ENCODE measurements at regions not wholly inside any gene's neighbourhood (a gene's known extent, or its start where the extent isn't known, plus 50 kb on each side); places are given as distances from the start of the nearest gene placed in this dataset.

DNA sequence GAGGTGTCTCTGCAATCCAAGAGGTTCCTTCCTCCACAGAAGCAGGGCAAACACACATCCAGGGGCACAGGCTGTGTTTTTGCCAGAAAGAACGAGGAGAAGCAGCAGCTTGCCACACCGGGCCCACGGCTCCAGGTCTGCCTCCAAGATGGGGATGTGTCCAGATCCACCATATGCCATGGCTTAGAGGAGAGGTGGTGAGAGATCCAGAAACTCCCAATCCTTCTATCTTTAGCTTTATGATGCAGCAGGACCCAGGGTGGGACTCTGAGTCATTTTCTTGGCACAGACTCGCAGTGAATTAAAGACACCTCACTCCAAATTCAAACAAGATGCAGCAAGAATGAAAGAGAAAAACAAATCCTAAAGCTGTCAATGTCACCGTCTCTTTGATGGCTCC, 481.4 kb upstream of the TMEM132C start:
- H3K27ac ChIP-seq (ENCODE audit: low read depth in 2 of 2, low read length in 2 of 2): no peak overlapping the region
- no peak for TF ChIP-seq CTCF (IDR thresholded peaks at IDR 0.05; ENCODE audit: borderline replicate concordance, extremely low read depth, insufficient read depth)

GRCh38 chr12:127785986-127786590, 480.9 kb upstream of the TMEM132C start:
- no peak overlapping the region for H3K27ac ChIP-seq (ENCODE audit: low read depth in 2 of 2, low read length in 2 of 2)
- DNase-seq: no peak
- no peak for TF ChIP-seq CTCF (IDR thresholded peaks at IDR 0.05; ENCODE audit: borderline replicate concordance, extremely low read depth, insufficient read depth)
- H3K36me3 ChIP-seq (ENCODE audit: control insufficient read depth in 2 of 3, insufficient read depth in 3 of 3, low read length in 3 of 3): no peaks in the 10 kb centered on the region
- no peaks in the 10 kb centered on the region for H3K27me3 ChIP-seq (ENCODE audit: control insufficient read depth, insufficient read depth, low read length)
- no peak overlapping the region for H3K9ac ChIP-seq (ENCODE audit: low read length in 3 of 3)
- no peak for FAIRE-seq
- H3K4me3 ChIP-seq (ENCODE audit: low read length in 3 of 3): no peak overlapping the region
- no peaks in the 10 kb centered on the region for H3K4me1 ChIP-seq (ENCODE audit: control insufficient read depth in 2 of 3, insufficient read depth in 2 of 3, low read depth in 1 of 3, low read length in 3 of 3)
- no peaks in the 10 kb centered on the region for H3K9me3 ChIP-seq (ENCODE audit: control insufficient read depth in 2 of 3, insufficient read depth in 1 of 3, low read length in 3 of 3)
- intact Hi-C loops (cut with DNase I): no loop called here

More for the DNA sequence above, 481.4 kb upstream of the TMEM132C start:
- intact Hi-C loops (cut with DNase I): no loop called here
- no peaks in the 10 kb centered on the region for H3K9me3 ChIP-seq (ENCODE audit: control insufficient read depth in 2 of 3, insufficient read depth in 1 of 3, low read length in 3 of 3)
- H3K4me1 ChIP-seq (ENCODE audit: control insufficient read depth in 2 of 3, insufficient read depth in 2 of 3, low read depth in 1 of 3, low read length in 3 of 3): no peaks in the 10 kb centered on the region
- DNase-seq: no peak
- no peak overlapping the region for H3K9ac ChIP-seq (ENCODE audit: low read length in 3 of 3)
- no peak overlapping the region for H3K4me3 ChIP-seq (ENCODE audit: low read length in 3 of 3)
- no peaks in the 10 kb centered on the region for H3K36me3 ChIP-seq (ENCODE audit: control insufficient read depth in 2 of 3, insufficient read depth in 3 of 3, low read length in 3 of 3)
- FAIRE-seq: no peak
- H3K27me3 ChIP-seq (ENCODE audit: control insufficient read depth, insufficient read depth, low read length): no peaks in the 10 kb centered on the region

DNA sequence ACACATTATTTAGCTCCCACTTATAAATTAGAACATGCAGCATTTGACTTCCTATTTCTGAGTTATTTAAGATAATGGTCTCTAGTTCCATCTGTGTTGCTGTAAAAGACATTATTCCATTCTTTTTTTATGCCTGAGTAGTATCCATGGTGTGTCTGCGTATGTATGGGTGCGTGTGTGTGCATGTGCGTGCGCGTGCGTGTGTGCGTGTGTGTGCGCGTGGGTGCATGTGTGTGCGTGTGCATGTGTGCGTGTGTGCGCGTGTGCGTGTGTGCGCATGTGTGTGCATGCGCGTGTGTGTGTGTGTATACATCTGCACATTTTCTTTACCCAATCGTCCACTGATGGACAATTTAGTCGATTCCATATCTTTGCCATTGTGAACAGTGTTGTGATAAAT, 479.4 kb upstream of the TMEM132C start:
- no peak for FAIRE-seq
- H3K9me3 ChIP-seq (ENCODE audit: control insufficient read depth in 2 of 3, insufficient read depth in 1 of 3, low read length in 3 of 3): no peaks in the 10 kb centered on the region
- DNase-seq: no peak
- H3K27me3 ChIP-seq (ENCODE audit: control insufficient read depth, insufficient read depth, low read length): no peaks in the 10 kb centered on the region
- intact Hi-C loops (cut with DNase I): no loop called here
- TF ChIP-seq CTCF (IDR thresholded peaks at IDR 0.05; ENCODE audit: borderline replicate concordance, extremely low read depth, insufficient read depth): no peak
- no peak overlapping the region for H3K4me3 ChIP-seq (ENCODE audit: low read length in 3 of 3)
- H3K36me3 ChIP-seq (ENCODE audit: control insufficient read depth in 2 of 3, insufficient read depth in 3 of 3, low read length in 3 of 3): no peaks in the 10 kb centered on the region
- no peaks in the 10 kb centered on the region for H3K4me1 ChIP-seq (ENCODE audit: control insufficient read depth in 2 of 3, insufficient read depth in 2 of 3, low read depth in 1 of 3, low read length in 3 of 3)
- no peak overlapping the region for H3K27ac ChIP-seq (ENCODE audit: low read depth in 2 of 2, low read length in 2 of 2)
- H3K9ac ChIP-seq (ENCODE audit: low read length in 3 of 3): no peak overlapping the region

DNA sequence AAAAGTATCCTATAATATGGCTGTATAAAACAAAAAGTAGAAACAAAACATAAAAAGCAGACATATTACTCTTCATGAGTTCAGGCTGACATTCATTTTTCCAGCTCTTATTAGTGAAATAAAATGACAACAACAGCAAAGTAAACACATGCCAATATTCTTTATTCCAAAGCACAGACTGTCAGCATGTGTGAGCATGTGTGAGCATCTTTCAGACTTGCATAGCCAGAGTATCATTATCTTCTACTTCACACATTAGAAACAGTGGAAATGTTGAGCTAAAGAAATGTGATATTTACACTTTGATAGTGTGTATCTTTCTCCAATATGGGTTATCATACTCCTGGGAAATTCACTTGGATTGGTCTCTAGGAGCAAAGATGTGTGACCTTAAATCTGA, 476.6 kb upstream of the TMEM132C start:
- H3K36me3 ChIP-seq (ENCODE audit: control insufficient read depth in 2 of 3, insufficient read depth in 3 of 3, low read length in 3 of 3): no peaks in the 10 kb centered on the region
- H3K27ac ChIP-seq (ENCODE audit: low read depth in 2 of 2, low read length in 2 of 2): no peak overlapping the region
- intact Hi-C loops (cut with DNase I): no loop called here
- no peak overlapping the region for H3K9ac ChIP-seq (ENCODE audit: low read length in 3 of 3)
- no peaks in the 10 kb centered on the region for H3K27me3 ChIP-seq (ENCODE audit: control insufficient read depth, insufficient read depth, low read length)
- H3K4me3 ChIP-seq (ENCODE audit: low read length in 3 of 3): no peak overlapping the region
- H3K4me1 ChIP-seq (ENCODE audit: control insufficient read depth in 2 of 3, insufficient read depth in 2 of 3, low read depth in 1 of 3, low read length in 3 of 3): no peaks in the 10 kb centered on the region
- no peak for TF ChIP-seq CTCF (IDR thresholded peaks at IDR 0.05; ENCODE audit: borderline replicate concordance, extremely low read depth, insufficient read depth)
- no peak for DNase-seq
- no peaks in the 10 kb centered on the region for H3K9me3 ChIP-seq (ENCODE audit: control insufficient read depth in 2 of 3, insufficient read depth in 1 of 3, low read length in 3 of 3)
- FAIRE-seq: no peak
